ENCODE measurements at regions not wholly inside any gene's neighbourhood (a gene's known extent, or its start where the extent isn't known, plus 50 kb on each side); places are given as distances from the start of the nearest gene placed in this dataset.

GRCh38 chr3:193814166-193814892, 221.3 kb downstream of the OPA1 start:
- TF ChIP-seq CTCF (IDR thresholded peaks at IDR 0.05) (no peak), POLR2A (IDR thresholded peaks at IDR 0.05) (no peak), EP300 (IDR thresholded peaks at IDR 0.05) (no peak)
